MM.1S (cell line): ENCODE measurements at regions not wholly inside any gene's neighbourhood (a gene's known extent, or its start where the extent isn't known, plus 50 kb on each side); places are given as distances from the start of the nearest gene placed in this dataset.

Experiments used
- DNase-seq: peaks from one replicate; pipeline ENCODE4 v3.0.0-alpha.2; 2015
- H2AFZ ChIP-seq: fragments of 300-600 bp; sonication (generic); 2 replicates; pipeline ENCODE4 v1.6.0; 2016; ENCODE audit warnings: antibody characterized with exemption, low read length
- H3F3A ChIP-seq: fragments of 300-600 bp; sonication (generic); 2 replicates; pipeline ENCODE4 v1.6.1; 2016; ENCODE audit warnings: mild to moderate bottlenecking, antibody characterized with exemption, low read length, moderate library complexity, mixed read lengths; ENCODE audit not compliant: insufficient read depth
- H3K27ac ChIP-seq: fragments of 300-600 bp; sonication (generic); 2 replicates; pipeline ENCODE4 v1.5.1; 2016; ENCODE audit warnings: mild to moderate bottlenecking, low read length
- H3K27me3 ChIP-seq: fragments of 300-600 bp; sonication (generic); replicated peaks from 2 replicates; pipeline ENCODE4 v1.6.0; 2016; ENCODE audit warnings: low read length; ENCODE audit not compliant: insufficient read depth
- H3K36me3 ChIP-seq: fragments of 300-600 bp; sonication (generic); replicated peaks from 2 replicates; pipeline ENCODE4 v1.6.1; 2016; ENCODE audit warnings: mild to moderate bottlenecking, low read length, mixed read lengths; ENCODE audit not compliant: insufficient read depth
- H3K4me1 ChIP-seq: fragments of 300-600 bp; sonication (generic); 2 replicates; pipeline ENCODE4 v1.6.1; 2016; ENCODE audit warnings: low read length, mixed read lengths
- H3K4me2 ChIP-seq: fragments of 300-600 bp; sonication (generic); 2 replicates; pipeline ENCODE4 v1.6.0; 2016; ENCODE audit warnings: low read depth, low read length
- H3K4me3 ChIP-seq: fragments of 300-600 bp; sonication (generic); 2 replicates; pipeline ENCODE4 v1.5.1; 2016; ENCODE audit warnings: low read length, mixed read lengths
- H3K79me2 ChIP-seq: fragments of 300-600 bp; sonication (generic); 2 replicates; pipeline ENCODE4 v1.6.1; 2016; ENCODE audit warnings: mixed run types, low read length, mixed read lengths
- H3K9ac ChIP-seq: fragments of 300-600 bp; sonication (generic); 2 replicates; pipeline ENCODE4 v1.6.1; 2016; ENCODE audit warnings: low read length, mixed read lengths
- H3K9me2 ChIP-seq: fragments of 300-600 bp; sonication (generic); replicated peaks from 2 replicates; pipeline ENCODE4 v1.6.1; 2016; ENCODE audit warnings: mild to moderate bottlenecking, low read length, mixed read lengths; ENCODE audit not compliant: insufficient read depth
- H3K9me3 ChIP-seq: fragments of 300-600 bp; sonication (generic); replicated peaks from 2 replicates; pipeline ENCODE4 v1.6.1; 2016; ENCODE audit warnings: mild to moderate bottlenecking, low read length, mixed read lengths; ENCODE audit not compliant: insufficient read depth
- H4K20me1 ChIP-seq: fragments of 300-600 bp; sonication (generic); 2 replicates; pipeline ENCODE4 v1.6.1; 2016; ENCODE audit warnings: mild to moderate bottlenecking, low read length, moderate library complexity, mixed read lengths; ENCODE audit not compliant: insufficient read depth
- CTCF ChIP-seq: fragments of 300-600 bp; sonication (generic); IDR thresholded peaks from 2 replicates; pipeline ENCODE4 v1.5.1; 2016; ENCODE audit warnings: antibody characterized with exemption, low read length, mixed read lengths
- EZH2 ChIP-seq: fragments of 300-600 bp; sonication (generic); optimal IDR thresholded peaks from 2 replicates; pipeline ENCODE3; 2017; ENCODE audit warnings: low read depth, mild to moderate bottlenecking, antibody characterized with exemption, low read length, mixed read lengths
- EZH2phosphoT487 ChIP-seq: fragments of 300-600 bp; sonication (generic); IDR thresholded peaks from 2 replicates; pipeline ENCODE4 v1.6.1; 2018; ENCODE audit warnings: antibody characterized with exemption, low read length

- Histone ChIP-seq H4K20me1 (no peaks in the 10 kb centered on the region), H3K4me2 (no peak overlapping the region), H3F3A (no peaks in the 10 kb centered on the region), H3K9ac (no peak overlapping the region), H3K79me2 (no peaks in the 10 kb centered on the region), H3K4me3 (no peak overlapping the region), H3K9me3 (no peaks in the 10 kb centered on the region), H3K36me3 (no peaks in the 10 kb centered on the region), H3K27me3 (no peaks in the 10 kb centered on the region), H3K27ac (no peak overlapping the region), H3K4me1 (no peaks in the 10 kb centered on the region), H2AFZ (no peak overlapping the region), H3K9me2 (no peaks in the 10 kb centered on the region)
- TF ChIP-seq EZH2phosphoT487 (no peak), CTCF (no peak), EZH2 (no peak)
- DNase-seq, result no peak
Measured at GRCh38 chr11:92304271-92304670, 79.7 kb downstream of the FAT3 start.

- H3K9me2 ChIP-seq, result no peaks in the 10 kb centered on the region
- H3K4me3 ChIP-seq, result no peak overlapping the region
- H2AFZ ChIP-seq, result no peak overlapping the region
- no peaks in the 10 kb centered on the region for H3K79me2 ChIP-seq
- no peaks in the 10 kb centered on the region for H3K27me3 ChIP-seq
- no peaks in the 10 kb centered on the region for H3F3A ChIP-seq
- H3K9ac ChIP-seq, result no peak overlapping the region
- H3K36me3 ChIP-seq, result no peaks in the 10 kb centered on the region
- DNase-seq, result no peak
- no peaks in the 10 kb centered on the region for H3K4me1 ChIP-seq
- no peak overlapping the region for H3K4me2 ChIP-seq
- TF ChIP-seq EZH2, result no peak
- no peak for TF ChIP-seq CTCF
- TF ChIP-seq EZH2phosphoT487, result no peak
- H4K20me1 ChIP-seq, result no peaks in the 10 kb centered on the region
- no peak overlapping the region for H3K27ac ChIP-seq
- no peaks in the 10 kb centered on the region for H3K9me3 ChIP-seq
Measured at GRCh38 chr11:92306966-92307510, 82.4 kb downstream of the FAT3 start.

- Histone ChIP-seq H3K4me2 (no peak overlapping the region), H3K4me1 (no peaks in the 10 kb centered on the region)
Measured at GRCh38 chr11:92308366-92308765, 83.7 kb downstream of the FAT3 start.

More at GRCh38 chr11:92308366-92308765, 83.7 kb downstream of the FAT3 start:
- Histone ChIP-seq H3F3A (no peaks in the 10 kb centered on the region), H3K9ac (no peak overlapping the region), H4K20me1 (no peaks in the 10 kb centered on the region), H3K4me3 (no peak overlapping the region), H3K79me2 (no peaks in the 10 kb centered on the region), H3K9me2 (no peaks in the 10 kb centered on the region), H2AFZ (no peak overlapping the region), H3K9me3 (no peaks in the 10 kb centered on the region), H3K27me3 (no peaks in the 10 kb centered on the region), H3K27ac (no peak overlapping the region), H3K36me3 (no peaks in the 10 kb centered on the region)
- no peak for DNase-seq
- TF ChIP-seq EZH2phosphoT487 (no peak), EZH2 (no peak), CTCF (no peak)
